Glutamatergic neuron (in vitro differentiated cells): ENCODE measurements at regions not wholly inside any gene's neighbourhood (a gene's known extent, or its start where the extent isn't known, plus 50 kb on each side); places are given as distances from the start of the nearest gene placed in this dataset.
"Not testable (repeated sequence)": the region's sequence is repeated elsewhere in the genome, so short reads cannot be mapped to it uniquely, and the experiment has no call there.

ENCODE experiments used
- DNase-seq: peaks from one replicate; pipeline ENCODE4 v3.0.0; 2022
- H3K27ac Mint-ChIP-seq: one replicate; pipeline ENCODE4 v1.8.0; 2020; ENCODE audit warnings: mild to moderate bottlenecking, mixed read lengths, inconsistent platforms; ENCODE audit not compliant: unreplicated experiment
- H3K27me3 Mint-ChIP-seq: one replicate; pipeline ENCODE4 v1.8.0; 2020; ENCODE audit warnings: mild to moderate bottlenecking, moderate library complexity, mixed read lengths, inconsistent platforms; ENCODE audit not compliant: unreplicated experiment
- H3K36me3 Mint-ChIP-seq: one replicate; pipeline ENCODE4 v1.8.0; 2020; ENCODE audit warnings: mild to moderate bottlenecking, mixed read lengths, inconsistent platforms; ENCODE audit not compliant: unreplicated experiment
- H3K4me1 Mint-ChIP-seq: one replicate; pipeline ENCODE4 v1.8.0; 2020; ENCODE audit warnings: mild to moderate bottlenecking, low read depth, mixed read lengths, inconsistent platforms; ENCODE audit not compliant: unreplicated experiment
- H3K4me3 Mint-ChIP-seq: one replicate; pipeline ENCODE4 v1.8.0; 2020; ENCODE audit warnings: mild to moderate bottlenecking, mixed read lengths, inconsistent platforms; ENCODE audit not compliant: unreplicated experiment
- H3K9me3 Mint-ChIP-seq: one replicate; pipeline ENCODE4 v1.8.0; 2020; ENCODE audit warnings: mild to moderate bottlenecking, moderate library complexity, mixed read lengths, inconsistent platforms; ENCODE audit not compliant: unreplicated experiment
- TF ChIP-seq, protein P1 (sequence below): fragments of 200-600 bp; sonication (generic); IDR thresholded peaks from one replicate; pipeline ENCODE4 v1.5.0; 2021; ENCODE audit not compliant: partially characterized antibody, unreplicated experiment

DNA sequence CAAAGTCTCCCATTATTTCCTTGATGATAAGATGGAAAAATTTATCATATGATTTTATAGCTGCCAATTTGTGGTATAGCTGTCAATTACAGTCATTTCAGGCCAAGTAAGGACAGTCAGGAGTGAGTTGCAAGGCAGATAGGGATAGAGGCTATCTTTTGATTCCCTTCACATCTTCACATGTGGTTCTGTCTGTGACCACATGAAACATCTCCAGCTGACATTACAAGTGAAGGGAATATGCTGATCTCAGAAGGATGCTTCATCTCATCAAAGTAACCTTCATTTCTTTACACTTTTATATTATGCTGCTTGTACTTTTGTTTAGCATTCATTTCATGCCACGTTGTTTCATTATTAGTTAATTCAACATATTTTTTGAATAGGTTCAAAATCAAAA, 136.9 kb upstream of the CFAP20DC start:
- Mint-ChIP-seq H3K36me3 (no peaks in the 10 kb centered on the region), H3K4me1 (no peaks in the 10 kb centered on the region), H3K27ac (no peak overlapping the region), H3K27me3 (peaks cover 2% of the 10 kb centered on the region), H3K4me3 (no peak overlapping the region), H3K9me3 (peaks cover 3% of the 10 kb centered on the region)
- TF ChIP-seq, protein P1, sequence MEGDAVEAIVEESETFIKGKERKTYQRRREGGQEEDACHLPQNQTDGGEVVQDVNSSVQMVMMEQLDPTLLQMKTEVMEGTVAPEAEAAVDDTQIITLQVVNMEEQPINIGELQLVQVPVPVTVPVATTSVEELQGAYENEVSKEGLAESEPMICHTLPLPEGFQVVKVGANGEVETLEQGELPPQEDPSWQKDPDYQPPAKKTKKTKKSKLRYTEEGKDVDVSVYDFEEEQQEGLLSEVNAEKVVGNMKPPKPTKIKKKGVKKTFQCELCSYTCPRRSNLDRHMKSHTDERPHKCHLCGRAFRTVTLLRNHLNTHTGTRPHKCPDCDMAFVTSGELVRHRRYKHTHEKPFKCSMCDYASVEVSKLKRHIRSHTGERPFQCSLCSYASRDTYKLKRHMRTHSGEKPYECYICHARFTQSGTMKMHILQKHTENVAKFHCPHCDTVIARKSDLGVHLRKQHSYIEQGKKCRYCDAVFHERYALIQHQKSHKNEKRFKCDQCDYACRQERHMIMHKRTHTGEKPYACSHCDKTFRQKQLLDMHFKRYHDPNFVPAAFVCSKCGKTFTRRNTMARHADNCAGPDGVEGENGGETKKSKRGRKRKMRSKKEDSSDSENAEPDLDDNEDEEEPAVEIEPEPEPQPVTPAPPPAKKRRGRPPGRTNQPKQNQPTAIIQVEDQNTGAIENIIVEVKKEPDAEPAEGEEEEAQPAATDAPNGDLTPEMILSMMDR: no peak
- DNase-seq: no peak

DNA sequence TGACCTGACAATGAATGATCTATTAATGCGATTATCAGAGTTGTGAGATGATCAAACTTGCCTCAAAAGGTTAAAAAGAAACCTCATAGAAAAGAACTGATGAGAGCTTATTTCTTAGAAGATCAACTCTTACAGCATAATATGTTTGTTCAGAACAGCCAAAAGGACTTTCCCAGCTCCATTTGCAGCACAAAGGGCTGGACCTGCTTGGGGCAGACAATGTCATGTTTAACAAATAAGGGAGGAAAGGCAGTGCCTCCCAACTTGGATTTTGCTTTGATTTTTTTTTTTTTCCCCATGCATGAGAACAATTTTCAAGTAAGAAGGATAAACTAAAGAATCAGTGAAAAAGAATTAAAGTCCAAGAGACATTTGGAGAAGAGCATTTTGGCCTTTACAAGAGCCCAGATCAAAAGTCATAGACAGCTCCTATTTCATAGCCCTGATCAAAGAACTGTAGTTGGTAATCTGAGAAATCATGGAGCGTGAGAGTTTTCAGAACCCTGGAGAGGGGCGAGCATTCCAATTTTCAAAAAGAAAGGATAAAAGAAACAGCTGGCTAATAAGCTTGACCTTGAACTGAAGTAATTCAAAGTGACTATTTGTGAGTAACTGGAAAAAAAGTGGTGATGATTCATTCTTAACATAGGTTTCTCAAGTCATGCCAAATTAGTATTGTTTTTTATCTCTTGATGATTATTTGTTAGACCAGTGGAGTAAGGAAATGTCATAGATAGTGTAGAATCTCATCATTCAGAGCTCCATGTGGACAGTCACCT, 136.0 kb upstream of the CFAP20DC start:
- DNase-seq: no peak
- Mint-ChIP-seq H3K4me3 (no peak overlapping the region), H3K9me3 (peaks cover 3% of the 10 kb centered on the region), H3K4me1 (no peaks in the 10 kb centered on the region), H3K36me3 (no peaks in the 10 kb centered on the region), H3K27me3 (peaks cover 2% of the 10 kb centered on the region), H3K27ac (no peak overlapping the region)
- TF ChIP-seq, protein P1: no peak

DNA sequence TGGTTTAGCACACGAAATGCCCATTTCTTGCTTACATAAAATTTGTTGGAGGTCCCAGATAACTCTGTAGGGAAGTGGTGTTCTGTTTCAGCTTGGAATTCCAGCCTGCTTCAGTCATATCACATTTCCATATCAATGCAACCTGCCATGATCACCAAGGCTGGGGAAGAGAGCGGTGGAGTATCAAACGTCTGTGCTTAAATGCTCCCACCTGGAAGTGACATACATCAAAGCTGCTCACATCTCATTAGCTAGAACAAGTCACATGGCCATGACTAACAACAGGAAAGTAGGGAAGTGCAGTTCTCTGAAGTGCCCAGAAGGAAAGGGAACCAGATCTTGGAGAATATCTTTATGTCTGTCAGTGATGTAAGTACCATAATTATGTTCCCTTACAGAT, 130.2 kb upstream of the CFAP20DC start:
- Mint-ChIP-seq H3K27me3 (no peaks in the 10 kb centered on the region), H3K36me3 (no peaks in the 10 kb centered on the region), H3K9me3 (peaks cover 2% of the 10 kb centered on the region), H3K4me1 (no peaks in the 10 kb centered on the region), H3K4me3 (no peak overlapping the region), H3K27ac (no peak overlapping the region)
- TF ChIP-seq, protein P1: no peak
- DNase-seq: no peak

DNA sequence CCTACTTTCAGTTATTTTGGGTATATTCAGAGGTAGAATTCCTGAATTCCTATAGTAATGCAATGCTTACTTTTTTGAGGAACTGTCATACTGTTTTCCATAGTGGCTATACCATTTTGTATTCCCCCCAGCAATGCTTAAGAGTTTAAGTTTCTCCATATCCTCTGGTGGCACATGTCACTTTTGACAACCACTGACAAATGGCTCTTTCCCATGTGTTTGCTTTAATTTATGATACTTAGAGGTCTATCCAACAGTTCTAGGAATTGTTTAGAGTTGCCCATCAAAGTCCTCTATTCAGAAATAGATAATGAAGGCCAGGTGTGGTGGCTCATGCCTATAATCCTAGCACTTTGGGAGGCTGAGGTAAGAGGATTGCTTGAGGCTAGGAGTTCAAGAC, 128.9 kb upstream of the CFAP20DC start:
- Mint-ChIP-seq H3K9me3 (peaks cover 2% of the 10 kb centered on the region), H3K27ac (no peak overlapping the region), H3K27me3 (no peaks in the 10 kb centered on the region), H3K4me3 (no peak overlapping the region), H3K36me3 (no peaks in the 10 kb centered on the region), H3K4me1 (no peaks in the 10 kb centered on the region)
- no peak for DNase-seq
- TF ChIP-seq, protein P1: no peak

DNA sequence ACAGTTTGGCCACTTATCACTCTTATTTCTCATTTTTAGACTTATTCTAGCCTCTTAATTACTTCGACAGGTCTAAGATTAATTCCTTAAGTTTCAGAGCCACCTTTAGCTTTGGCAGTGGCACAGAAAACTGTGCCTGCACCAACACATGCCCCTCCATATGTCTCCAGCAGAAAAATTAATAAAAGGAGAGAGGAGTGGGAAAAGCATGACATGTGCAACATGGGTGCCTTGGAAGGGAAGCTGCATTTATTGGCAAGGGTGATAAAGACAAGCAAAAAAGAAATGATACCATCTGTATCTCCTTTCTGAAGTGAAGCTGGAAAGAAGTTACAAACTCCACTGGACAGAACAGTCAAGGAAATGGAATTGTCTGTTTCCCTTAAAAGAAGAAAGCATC, 121.7 kb upstream of the CFAP20DC start:
- Mint-ChIP-seq H3K36me3 (no peaks in the 10 kb centered on the region), H3K4me3 (no peak overlapping the region), H3K27me3 (no peaks in the 10 kb centered on the region), H3K27ac (no peak overlapping the region), H3K9me3 (no peaks in the 10 kb centered on the region), H3K4me1 (no peaks in the 10 kb centered on the region)
- no peak for DNase-seq
- TF ChIP-seq, protein P1: no peak

DNA sequence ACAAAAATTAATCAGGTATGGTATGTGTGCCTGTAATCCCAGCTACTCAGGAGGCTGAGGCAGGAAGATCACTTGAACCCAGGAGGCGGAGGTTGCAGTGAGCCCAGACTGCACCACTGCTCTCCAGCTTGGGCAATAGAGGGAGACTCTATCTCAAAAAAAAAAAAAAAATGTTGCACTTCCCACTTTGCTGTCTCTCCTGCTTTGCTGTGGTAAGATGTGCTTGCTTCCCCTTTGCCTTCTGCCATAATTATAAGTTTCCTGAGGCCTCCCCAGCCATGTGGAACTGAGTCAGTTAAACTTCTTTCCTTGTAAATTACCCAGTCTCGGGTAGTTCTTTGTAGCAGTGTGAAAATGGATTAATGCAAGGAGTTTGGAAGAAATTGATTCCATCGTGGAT, 120.3 kb upstream of the CFAP20DC start:
- H3K27me3 Mint-ChIP-seq, H3K4me3 Mint-ChIP-seq, DNase-seq, H3K36me3 Mint-ChIP-seq, H3K9me3 Mint-ChIP-seq, H3K4me1 Mint-ChIP-seq, H3K27ac Mint-ChIP-seq: not testable (repeated sequence)
